Activated CD4-positive, alpha-beta T cell treated with anti-CD3 and anti-CD28 coated beads, Interleukin-2, Interleukin-6, amounts not matched to agents 100 ng/mL and 50 ng/mL, durations not matched to agents 16 hours and 8 hours (primary cell): ENCODE measurements at regions not wholly inside any gene's neighbourhood (a gene's known extent, or its start where the extent isn't known, plus 50 kb on each side); places are given as distances from the start of the nearest gene placed in this dataset.

Experiments
- DNase-seq: peaks from one replicate; pipeline ENCODE4 v3.0.0-alpha.2; 2020

- DNase-seq = no peak
Observed at GRCh38 chr14:71514941-71515919, 417.0 kb upstream of the RGS6 start.

- no peak for DNase-seq
Observed at GRCh38 chr14:71521238-71522135, 410.7 kb upstream of the RGS6 start.

DNA sequence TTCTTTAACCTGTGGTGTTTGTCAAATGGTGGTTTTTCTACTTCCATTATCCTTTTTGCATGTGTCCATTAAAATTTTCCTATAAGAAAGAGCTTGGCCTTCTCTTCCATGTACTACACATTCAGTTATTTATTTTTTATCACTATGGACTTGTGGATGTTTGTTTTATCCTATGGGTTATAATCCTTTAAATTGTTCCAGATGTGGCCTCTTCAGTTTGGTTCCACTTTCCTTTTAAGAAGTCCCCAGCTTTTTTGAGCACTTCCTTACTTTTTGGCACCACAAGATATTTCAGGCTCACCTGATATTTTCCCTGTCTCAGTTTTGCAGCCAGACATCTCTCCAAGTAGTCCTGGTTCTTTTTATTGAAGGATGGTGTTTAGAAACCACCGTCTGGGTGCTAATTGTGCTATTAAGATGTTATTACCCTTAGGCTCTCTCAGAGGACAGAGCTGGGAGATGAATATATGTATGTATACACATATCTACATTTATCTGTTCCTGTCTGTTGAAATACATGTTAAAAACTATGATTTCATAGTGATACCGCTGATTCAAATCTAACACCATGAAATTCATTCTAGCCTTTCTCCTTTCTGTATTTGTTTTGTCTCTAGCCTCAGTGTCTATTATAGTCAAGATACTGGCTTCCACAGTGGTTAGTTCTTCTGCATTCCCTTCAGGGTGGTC, 408.5 kb upstream of the RGS6 start:
- peak; percentile 67 for DNase-seq

DNA sequence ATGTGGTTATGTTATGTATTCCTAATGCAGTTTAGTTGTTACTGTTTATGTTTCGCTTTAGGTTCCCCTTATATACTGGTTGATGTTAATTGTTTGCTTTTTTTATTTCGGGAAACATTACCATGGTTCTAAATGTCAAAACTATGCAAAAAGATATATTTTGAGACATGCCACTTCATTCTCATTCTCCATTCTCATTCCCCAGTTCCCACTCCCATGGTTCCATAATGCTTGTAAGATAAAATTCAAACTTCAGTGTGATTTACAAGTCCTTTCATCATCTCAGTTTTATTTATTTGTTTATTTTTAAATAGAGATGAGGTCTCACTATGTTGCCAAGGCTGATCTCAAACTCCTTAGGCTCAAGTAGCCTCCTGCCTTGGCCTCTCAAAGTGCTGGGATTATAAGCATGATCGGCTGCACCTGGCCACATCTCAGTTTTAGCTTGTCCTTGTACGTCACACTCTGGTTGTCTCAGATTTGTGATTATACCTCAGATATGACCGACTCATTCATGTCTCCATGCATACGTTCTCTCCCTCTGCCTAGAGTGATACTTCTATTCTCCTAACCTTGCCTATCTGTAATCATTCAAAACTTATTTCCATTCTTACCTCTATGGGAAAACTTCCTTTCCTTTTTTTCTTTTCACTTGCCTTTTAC, 407.8 kb upstream of the RGS6 start:
- no peak for DNase-seq

- DNase-seq = no peak
Observed at GRCh38 chr14:71525663-71526221, 406.5 kb upstream of the RGS6 start.

- no peak for DNase-seq
Observed at GRCh38 chr14:71526388-71526787, 405.8 kb upstream of the RGS6 start.

- DNase-seq = no peak
Observed at GRCh38 chr14:71527838-71528237, 404.4 kb upstream of the RGS6 start.

- no peak for DNase-seq
Observed at GRCh38 chr14:71529848-71530247, 402.4 kb upstream of the RGS6 start.

DNA sequence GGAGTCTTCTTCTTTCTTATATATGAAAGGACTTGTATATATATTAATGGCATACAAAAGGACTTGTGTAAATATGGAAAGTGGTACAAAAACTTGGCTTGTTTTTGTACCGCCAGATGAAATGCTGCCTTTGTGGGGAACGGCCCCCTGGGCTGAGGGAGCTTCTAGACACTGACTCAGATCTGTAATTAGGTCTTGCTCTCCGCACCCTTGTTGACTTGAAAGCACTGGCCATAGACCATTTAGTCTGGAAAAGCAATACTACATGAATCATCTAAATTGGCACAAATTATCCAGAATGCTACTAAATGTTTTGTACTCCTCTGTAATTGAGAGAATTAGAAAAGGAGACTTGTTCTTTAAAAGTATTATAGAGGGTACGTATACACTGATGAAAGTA, 399.9 kb upstream of the RGS6 start:
- no peak for DNase-seq

- DNase-seq = no peak
Observed at GRCh38 chr14:71532790-71533189, 399.4 kb upstream of the RGS6 start.

DNA sequence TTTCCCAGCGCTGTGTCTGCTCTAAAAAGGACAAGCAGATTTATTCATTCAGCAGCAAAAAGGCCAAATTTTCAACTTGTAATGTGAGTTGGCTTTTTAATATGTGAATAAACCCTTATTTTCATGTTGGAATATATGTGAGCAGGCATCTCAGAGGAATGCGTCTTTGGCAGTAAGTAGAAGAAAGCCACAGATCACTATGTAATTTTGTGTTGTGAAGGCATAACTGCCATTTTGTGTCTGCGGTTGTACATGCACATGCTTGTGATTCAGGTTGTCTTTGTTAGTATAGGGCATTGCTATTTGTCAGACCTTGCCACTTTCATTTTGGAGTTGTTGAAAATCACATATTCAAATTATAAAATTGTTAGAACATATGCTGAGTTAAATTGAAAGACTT, 398.8 kb upstream of the RGS6 start:
- no peak for DNase-seq

- DNase-seq = no peak
Observed at GRCh38 chr14:71533800-71534199, 398.4 kb upstream of the RGS6 start.

GRCh38 chr14:71534506-71534905, 397.7 kb upstream of the RGS6 start:
- DNase-seq = no peak

- DNase-seq = no peak
Observed at GRCh38 chr14:71536015-71536740, 396.1 kb upstream of the RGS6 start.

GRCh38 chr14:71536927-71537772, 395.1 kb upstream of the RGS6 start:
- DNase-seq = no peak

DNA sequence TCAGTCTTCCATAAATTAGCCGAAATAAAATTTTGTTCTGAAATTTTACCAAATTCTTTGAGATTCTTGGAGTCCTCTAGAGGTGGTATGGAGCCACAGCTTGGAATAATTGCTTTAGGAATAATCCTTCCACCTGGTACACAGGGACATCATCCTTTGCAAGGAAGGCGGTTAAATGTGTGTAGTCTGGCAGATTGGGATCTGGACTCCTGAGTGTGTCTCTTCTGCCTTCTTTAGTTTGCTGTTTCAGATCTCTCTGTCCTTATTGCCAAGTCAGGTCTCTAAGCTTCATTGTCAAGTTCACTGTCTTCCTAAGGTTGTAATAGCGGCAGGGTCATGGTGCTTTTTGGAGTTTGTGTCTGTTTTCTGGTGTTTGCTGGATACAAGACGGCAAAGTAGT, 393.9 kb upstream of the RGS6 start:
- no peak for DNase-seq

DNA sequence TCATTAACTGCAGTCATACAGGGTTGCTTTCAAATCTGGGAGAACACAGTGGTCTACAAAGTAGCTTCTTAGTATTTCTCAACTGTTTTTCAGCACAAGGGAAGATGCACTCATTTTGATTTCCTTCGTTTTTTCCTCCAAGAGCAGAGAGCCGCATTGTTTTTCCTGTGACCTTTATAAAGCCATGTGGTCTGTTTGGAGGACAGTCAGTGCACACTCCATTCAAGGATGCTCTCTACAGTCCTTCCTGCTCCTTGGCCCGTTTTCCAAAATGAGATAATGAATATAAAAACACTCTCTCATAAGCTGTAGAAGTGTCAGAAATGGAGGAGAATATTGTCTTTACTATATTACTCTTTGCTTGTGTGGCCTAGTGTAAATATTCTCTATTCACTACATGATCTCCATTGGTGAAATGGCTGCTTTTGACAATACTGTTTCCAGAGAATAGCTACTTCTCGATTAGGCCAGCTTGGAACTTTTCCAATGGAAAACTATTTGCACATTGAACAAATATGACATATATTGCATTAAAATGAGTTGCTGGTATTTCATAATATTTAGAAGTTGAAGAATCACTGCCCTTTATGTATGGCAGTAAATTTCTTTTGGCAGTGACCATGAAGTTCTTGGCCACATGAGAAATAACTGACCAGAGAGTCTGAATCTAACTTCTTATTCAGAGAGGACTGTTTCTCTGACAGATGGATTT, 393.1 kb upstream of the RGS6 start:
- no peak for DNase-seq

GRCh38 chr14:71539650-71540285, 392.5 kb upstream of the RGS6 start:
- no peak for DNase-seq

GRCh38 chr14:71541271-71541670, 391.0 kb upstream of the RGS6 start:
- DNase-seq = no peak
